ENCODE measurements at regions not wholly inside any gene's neighbourhood (a gene's known extent, or its start where the extent isn't known, plus 50 kb on each side); places are given as distances from the start of the nearest gene placed in this dataset.

DNA sequence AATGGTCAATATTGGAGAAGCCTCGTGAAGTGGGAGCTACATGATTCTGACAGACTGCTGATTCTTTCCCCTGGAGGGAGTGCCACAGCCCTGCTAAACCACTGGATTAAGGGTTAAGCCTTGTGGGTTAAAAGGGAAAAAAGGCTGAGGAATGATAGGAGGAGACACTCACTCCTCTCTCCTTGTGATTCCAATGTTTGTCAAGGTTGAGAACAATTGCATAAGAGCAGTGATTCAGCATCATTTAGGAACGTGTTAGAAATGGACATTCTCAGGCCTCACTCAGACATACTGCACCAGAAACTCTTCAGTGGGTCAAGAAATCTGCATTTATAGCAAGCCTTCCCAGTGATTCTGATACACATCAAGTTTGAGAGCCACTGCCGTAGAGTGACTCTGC, 87.8 kb upstream of the GZMB start:
- TF ChIP-seq, protein P1, sequence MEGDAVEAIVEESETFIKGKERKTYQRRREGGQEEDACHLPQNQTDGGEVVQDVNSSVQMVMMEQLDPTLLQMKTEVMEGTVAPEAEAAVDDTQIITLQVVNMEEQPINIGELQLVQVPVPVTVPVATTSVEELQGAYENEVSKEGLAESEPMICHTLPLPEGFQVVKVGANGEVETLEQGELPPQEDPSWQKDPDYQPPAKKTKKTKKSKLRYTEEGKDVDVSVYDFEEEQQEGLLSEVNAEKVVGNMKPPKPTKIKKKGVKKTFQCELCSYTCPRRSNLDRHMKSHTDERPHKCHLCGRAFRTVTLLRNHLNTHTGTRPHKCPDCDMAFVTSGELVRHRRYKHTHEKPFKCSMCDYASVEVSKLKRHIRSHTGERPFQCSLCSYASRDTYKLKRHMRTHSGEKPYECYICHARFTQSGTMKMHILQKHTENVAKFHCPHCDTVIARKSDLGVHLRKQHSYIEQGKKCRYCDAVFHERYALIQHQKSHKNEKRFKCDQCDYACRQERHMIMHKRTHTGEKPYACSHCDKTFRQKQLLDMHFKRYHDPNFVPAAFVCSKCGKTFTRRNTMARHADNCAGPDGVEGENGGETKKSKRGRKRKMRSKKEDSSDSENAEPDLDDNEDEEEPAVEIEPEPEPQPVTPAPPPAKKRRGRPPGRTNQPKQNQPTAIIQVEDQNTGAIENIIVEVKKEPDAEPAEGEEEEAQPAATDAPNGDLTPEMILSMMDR (IDR thresholded peaks at IDR 0.05; ENCODE audit: low read length) = no peak
- TF ChIP-seq EZH2 (IDR thresholded peaks at IDR 0.05; ENCODE audit: borderline replicate concordance, low read length) = no peak
- H3K27me3 ChIP-seq (ENCODE audit: insufficient read depth, low read length) = no peaks in the 10 kb centered on the region

DNA sequence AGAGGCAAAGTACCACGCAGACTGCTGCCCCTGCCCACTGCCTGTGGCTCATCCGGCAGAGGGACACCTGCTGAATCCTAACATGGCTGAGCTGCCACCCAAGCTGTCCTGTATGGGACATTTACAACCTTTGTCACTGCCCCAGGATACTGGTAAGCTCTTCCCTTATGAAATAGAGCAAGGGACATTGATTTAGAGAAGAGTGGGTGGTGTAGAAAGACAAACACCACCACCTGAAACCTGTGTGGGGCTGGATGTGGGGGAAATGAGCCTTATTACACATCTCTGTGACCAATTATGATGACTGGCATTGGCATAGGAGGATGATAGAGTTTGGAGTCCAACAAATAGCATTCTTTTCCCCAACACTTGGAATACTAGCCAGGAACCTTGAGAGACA, 81.2 kb upstream of the GZMB start:
- no peak overlapping the region for H3K9ac ChIP-seq (ENCODE audit: low read length)
- no peaks in the 10 kb centered on the region for H3K36me3 ChIP-seq (ENCODE audit: insufficient read depth, low read length)
- no peaks in the 10 kb centered on the region for H3K9me2 ChIP-seq (ENCODE audit: low read depth, low read length)
- no peak overlapping the region for H3K4me3 ChIP-seq (ENCODE audit: low read depth, low read length, poor library complexity, severe bottlenecking)
- TF ChIP-seq EZH2 (IDR thresholded peaks at IDR 0.05; ENCODE audit: borderline replicate concordance, low read length) = no peak
- TF ChIP-seq, protein P1 (IDR thresholded peaks at IDR 0.05; ENCODE audit: low read length) = no peak
- H3K4me2 ChIP-seq (ENCODE audit: low read length) = no peak overlapping the region
- H2AFZ ChIP-seq (ENCODE audit: low read length) = no peak overlapping the region
- H3K4me1 ChIP-seq (ENCODE audit: insufficient read depth, low read length, severe bottlenecking) = no peaks in the 10 kb centered on the region
- no peaks in the 10 kb centered on the region for H3K79me2 ChIP-seq (ENCODE audit: insufficient read depth, low read length)
- no peaks in the 10 kb centered on the region for H3F3A ChIP-seq (ENCODE audit: insufficient read depth, low read length)
- no peak overlapping the region for H3K27ac ChIP-seq (ENCODE audit: low read depth, low read length, poor library complexity, severe bottlenecking)
- no peaks in the 10 kb centered on the region for H4K20me1 ChIP-seq (ENCODE audit: insufficient read depth, low read length)
- H3K9me3 ChIP-seq (ENCODE audit: low read length) = no peaks in the 10 kb centered on the region
- H3K27me3 ChIP-seq (ENCODE audit: insufficient read depth, low read length) = no peaks in the 10 kb centered on the region

More for the DNA sequence above, 87.8 kb upstream of the GZMB start:
- no peaks in the 10 kb centered on the region for H3F3A ChIP-seq (ENCODE audit: insufficient read depth, low read length)
- H3K9me2 ChIP-seq (ENCODE audit: low read depth, low read length) = no peaks in the 10 kb centered on the region
- no peaks in the 10 kb centered on the region for H4K20me1 ChIP-seq (ENCODE audit: insufficient read depth, low read length)
- H3K4me2 ChIP-seq (ENCODE audit: low read length) = no peak overlapping the region
- H3K9ac ChIP-seq (ENCODE audit: low read length) = no peak overlapping the region
- H2AFZ ChIP-seq (ENCODE audit: low read length) = no peak overlapping the region
- H3K36me3 ChIP-seq (ENCODE audit: insufficient read depth, low read length) = no peaks in the 10 kb centered on the region
- H3K9me3 ChIP-seq (ENCODE audit: low read length) = no peaks in the 10 kb centered on the region
- no peak overlapping the region for H3K4me3 ChIP-seq (ENCODE audit: low read depth, low read length, poor library complexity, severe bottlenecking)
- no peaks in the 10 kb centered on the region for H3K4me1 ChIP-seq (ENCODE audit: insufficient read depth, low read length, severe bottlenecking)
- no peaks in the 10 kb centered on the region for H3K79me2 ChIP-seq (ENCODE audit: insufficient read depth, low read length)
- H3K27ac ChIP-seq (ENCODE audit: low read depth, low read length, poor library complexity, severe bottlenecking) = no peak overlapping the region

DNA sequence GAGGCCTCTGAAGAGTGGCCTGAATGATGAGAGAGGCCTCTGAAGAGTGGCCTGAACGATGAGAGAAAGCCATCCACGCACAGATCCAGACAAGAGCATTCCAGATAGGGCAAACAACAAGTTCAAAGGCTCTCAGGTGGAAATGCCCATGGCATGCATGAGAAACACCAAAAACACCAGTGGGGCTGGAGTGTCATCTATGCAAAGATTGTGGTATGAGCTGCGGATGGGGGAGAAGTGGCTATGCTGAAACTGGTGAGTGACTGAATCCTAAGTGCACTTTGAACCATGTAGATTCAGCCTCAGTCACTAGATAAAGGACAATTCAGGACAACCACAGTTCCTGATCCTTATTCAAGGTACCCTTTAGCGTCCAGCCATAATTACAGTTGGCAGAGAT, 79.4 kb upstream of the GZMB start:
- no peaks in the 10 kb centered on the region for H4K20me1 ChIP-seq (ENCODE audit: insufficient read depth, low read length)
- TF ChIP-seq, protein P1 (IDR thresholded peaks at IDR 0.05; ENCODE audit: low read length) = no peak
- TF ChIP-seq EZH2 (IDR thresholded peaks at IDR 0.05; ENCODE audit: borderline replicate concordance, low read length) = no peak
- H3K4me3 ChIP-seq (ENCODE audit: low read depth, low read length, poor library complexity, severe bottlenecking) = no peak overlapping the region
- no peak overlapping the region for H2AFZ ChIP-seq (ENCODE audit: low read length)
- no peak overlapping the region for H3K4me2 ChIP-seq (ENCODE audit: low read length)
- no peaks in the 10 kb centered on the region for H3K27me3 ChIP-seq (ENCODE audit: insufficient read depth, low read length)
- H3K9ac ChIP-seq (ENCODE audit: low read length) = no peak overlapping the region
- no peaks in the 10 kb centered on the region for H3F3A ChIP-seq (ENCODE audit: insufficient read depth, low read length)
- H3K9me2 ChIP-seq (ENCODE audit: low read depth, low read length) = no peaks in the 10 kb centered on the region
- H3K27ac ChIP-seq (ENCODE audit: low read depth, low read length, poor library complexity, severe bottlenecking) = no peak overlapping the region
- H3K9me3 ChIP-seq (ENCODE audit: low read length) = no peaks in the 10 kb centered on the region
- H3K36me3 ChIP-seq (ENCODE audit: insufficient read depth, low read length) = no peaks in the 10 kb centered on the region
- no peaks in the 10 kb centered on the region for H3K4me1 ChIP-seq (ENCODE audit: insufficient read depth, low read length, severe bottlenecking)
- H3K79me2 ChIP-seq (ENCODE audit: insufficient read depth, low read length) = no peaks in the 10 kb centered on the region

Data from OCI-LY1 (cell line).